Activated CD8-positive, alpha-beta memory T cell treated with anti-CD3 and anti-CD28 coated beads for 1 hour (primary cell): ENCODE measurements at regions not wholly inside any gene's neighbourhood (a gene's known extent, or its start where the extent isn't known, plus 50 kb on each side); places are given as distances from the start of the nearest gene placed in this dataset.

Source experiments
- DNase-seq, 2 donors: peaks; one replicate each; pipeline ENCODE4 v3.0.0-alpha.2; 2020; ENCODE audit warnings: low read depth in 1 of 2; ENCODE audit errors: extremely low read depth in 1 of 2

- no peak for DNase-seq
Observed at GRCh38 chr3:176737480-176738110, 459.7 kb downstream of the TBL1XR1 start.

- no peak for DNase-seq
Observed at GRCh38 chr3:176734146-176734545, 463.1 kb downstream of the TBL1XR1 start.

- DNase-seq, result no peak
Observed at GRCh38 chr3:176724394-176724759, 472.9 kb downstream of the TBL1XR1 start.

GRCh38 chr3:176723758-176724393 is 473.4 kb downstream of the TBL1XR1 start:
- DNase-seq, result no peak

- DNase-seq, result no peak
Observed at GRCh38 chr3:176714034-176714433, 483.2 kb downstream of the TBL1XR1 start.

GRCh38 chr3:176712191-176712590 is 485.1 kb downstream of the TBL1XR1 start:
- no peak for DNase-seq

- no peak for DNase-seq
Observed at GRCh38 chr3:176699288-176699687, 498.0 kb downstream of the TBL1XR1 start.

- DNase-seq, result no peak
Observed at GRCh38 chr3:176697284-176697889, 499.9 kb downstream of the TBL1XR1 start.

- DNase-seq, result no peak
Observed at GRCh38 chr3:176696816-176697215, 500.5 kb downstream of the TBL1XR1 start.

- no peak for DNase-seq
Observed at GRCh38 chr3:176692966-176693785, 504.1 kb downstream of the TBL1XR1 start.

GRCh38 chr3:176692199-176692965 is 504.9 kb downstream of the TBL1XR1 start:
- no peak for DNase-seq

GRCh38 chr3:176690083-176690869 is 507.0 kb downstream of the TBL1XR1 start:
- DNase-seq, result no peak

- DNase-seq, result no peak
Observed at GRCh38 chr3:176687754-176688153, 509.5 kb downstream of the TBL1XR1 start.

- no peak for DNase-seq
Observed at GRCh38 chr3:176683382-176683781, 513.9 kb downstream of the TBL1XR1 start.

GRCh38 chr3:176663837-176664831 is 533.1 kb downstream of the TBL1XR1 start:
- no peak for DNase-seq

- DNase-seq, result no peak
Observed at GRCh38 chr3:176663387-176663786, 533.9 kb downstream of the TBL1XR1 start.

GRCh38 chr3:176661432-176661964 is 535.8 kb downstream of the TBL1XR1 start:
- no peak for DNase-seq

GRCh38 chr3:176655404-176656094 is 541.7 kb downstream of the TBL1XR1 start:
- DNase-seq, result no peak
